ENCODE measurements at regions not wholly inside any gene's neighbourhood (a gene's known extent, or its start where the extent isn't known, plus 50 kb on each side); places are given as distances from the start of the nearest gene placed in this dataset.

- H3K4me1 ChIP-seq (ENCODE audit: control insufficient read depth in 2 of 2, insufficient read depth in 2 of 2, low read length in 1 of 2): no peaks in the 10 kb centered on the region
- no peaks in the 10 kb centered on the region for H3K27me3 ChIP-seq (ENCODE audit: control insufficient read depth in 1 of 2, insufficient read depth in 2 of 2, low read length in 2 of 2)
- H3K27ac ChIP-seq (ENCODE audit: low read depth in 2 of 2, low read length in 1 of 2): no peak overlapping the region
- H3K9me3 ChIP-seq (ENCODE audit: control insufficient read depth in 2 of 2, insufficient read depth in 1 of 2, low read depth in 1 of 2, low read length in 1 of 2): no peaks in the 10 kb centered on the region
- 64 to 74% methylated on average over 3 of the region's 3 CpGs for WGBS, 2 donors
- no peaks in the 10 kb centered on the region for H3K36me3 ChIP-seq (ENCODE audit: control insufficient read depth in 2 of 2, insufficient read depth in 2 of 2, low read length in 1 of 2)
- no peak overlapping the region for H3K4me3 ChIP-seq (ENCODE audit: low read depth in 1 of 2, low read length in 2 of 2)
Observed at GRCh38 chr6:168744861-168745260, 303.9 kb downstream of the SMOC2 start.

DNA sequence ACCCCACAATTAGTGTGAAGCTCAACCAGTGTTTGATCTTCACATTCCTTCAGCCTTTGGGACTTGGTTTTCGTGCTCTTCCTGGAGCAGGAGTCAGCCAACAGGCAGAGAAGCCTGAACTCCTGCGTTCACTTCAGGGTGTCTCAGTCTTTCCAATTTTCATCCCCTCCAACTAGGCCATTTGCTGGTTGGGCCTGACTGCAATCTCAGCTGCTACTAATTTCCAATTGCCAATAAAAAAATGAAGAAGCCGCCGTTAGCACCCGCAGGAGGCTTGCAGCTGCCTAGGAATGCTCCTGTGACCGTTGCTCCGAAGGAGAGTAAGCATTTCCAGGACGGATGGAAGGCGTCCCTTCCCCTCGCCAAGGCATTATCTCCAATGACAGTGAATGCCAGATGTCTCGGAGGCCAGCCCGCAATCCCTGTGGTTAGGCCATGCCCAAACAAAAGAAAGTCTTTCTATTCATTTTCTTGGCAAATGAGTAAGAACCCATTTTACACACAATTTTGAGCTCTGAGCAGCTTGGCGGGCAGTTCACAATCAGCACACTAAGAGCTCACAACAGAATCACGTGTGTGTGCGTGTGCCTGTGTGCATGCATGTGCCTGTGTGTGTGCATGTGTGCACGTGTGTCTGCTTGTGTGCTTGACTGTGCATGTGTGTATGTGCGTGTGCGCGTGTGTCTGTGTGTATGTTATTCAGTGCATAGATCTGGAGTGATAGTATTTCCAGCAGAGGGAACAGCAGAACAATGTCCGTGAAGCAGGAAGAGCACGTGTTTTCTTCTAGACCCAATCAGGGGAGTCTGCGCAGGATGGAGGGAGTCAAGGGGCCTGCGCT lies 301.2 kb downstream of the SMOC2 start:
- 85 to 86% methylated on average over 23 of the region's 23 CpGs for WGBS, 2 donors
- Histone ChIP-seq H3K36me3 (ENCODE audit: control insufficient read depth in 2 of 2, insufficient read depth in 2 of 2, low read length in 1 of 2) (no peaks in the 10 kb centered on the region), H3K27ac (ENCODE audit: low read depth in 2 of 2, low read length in 1 of 2) (no peak overlapping the region), H3K9me3 (ENCODE audit: control insufficient read depth in 2 of 2, insufficient read depth in 1 of 2, low read depth in 1 of 2, low read length in 1 of 2) (no peaks in the 10 kb centered on the region), H3K4me3 (ENCODE audit: low read depth in 1 of 2, low read length in 2 of 2) (no peak overlapping the region), H3K27me3 (ENCODE audit: control insufficient read depth in 1 of 2, insufficient read depth in 2 of 2, low read length in 2 of 2) (no peaks in the 10 kb centered on the region), H3K4me1 (ENCODE audit: control insufficient read depth in 2 of 2, insufficient read depth in 2 of 2, low read length in 1 of 2) (no peaks in the 10 kb centered on the region)

DNA sequence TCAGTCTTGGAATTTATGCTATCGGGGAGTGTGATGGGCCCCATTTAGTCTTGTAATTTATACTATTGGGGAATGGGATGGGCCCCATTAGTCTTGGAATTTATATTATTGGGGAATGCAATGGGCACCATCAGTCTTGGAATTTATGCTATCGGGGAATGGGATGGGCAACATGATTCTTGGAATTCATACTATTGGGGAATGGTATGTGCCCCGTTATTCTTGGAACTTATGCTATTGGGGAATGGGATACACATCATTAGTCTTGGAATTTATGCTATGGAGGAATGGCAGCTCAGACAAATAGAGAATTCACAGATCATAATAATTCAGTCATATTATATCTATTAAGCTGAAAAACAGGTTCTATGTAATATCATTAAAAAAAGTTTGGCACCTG lies 300.3 kb downstream of the SMOC2 start:
- Histone ChIP-seq H3K27ac (ENCODE audit: low read depth in 2 of 2, low read length in 1 of 2) (no peak overlapping the region), H3K9me3 (ENCODE audit: control insufficient read depth in 2 of 2, insufficient read depth in 1 of 2, low read depth in 1 of 2, low read length in 1 of 2) (no peaks in the 10 kb centered on the region), H3K27me3 (ENCODE audit: control insufficient read depth in 1 of 2, insufficient read depth in 2 of 2, low read length in 2 of 2) (no peaks in the 10 kb centered on the region), H3K4me3 (ENCODE audit: low read depth in 1 of 2, low read length in 2 of 2) (no peak overlapping the region), H3K4me1 (ENCODE audit: control insufficient read depth in 2 of 2, insufficient read depth in 2 of 2, low read length in 1 of 2) (no peaks in the 10 kb centered on the region), H3K36me3 (ENCODE audit: control insufficient read depth in 2 of 2, insufficient read depth in 2 of 2, low read length in 1 of 2) (no peaks in the 10 kb centered on the region)
- WGBS, 2 donors: 91 to 96% methylated on average over 3 of the region's 3 CpGs

DNA sequence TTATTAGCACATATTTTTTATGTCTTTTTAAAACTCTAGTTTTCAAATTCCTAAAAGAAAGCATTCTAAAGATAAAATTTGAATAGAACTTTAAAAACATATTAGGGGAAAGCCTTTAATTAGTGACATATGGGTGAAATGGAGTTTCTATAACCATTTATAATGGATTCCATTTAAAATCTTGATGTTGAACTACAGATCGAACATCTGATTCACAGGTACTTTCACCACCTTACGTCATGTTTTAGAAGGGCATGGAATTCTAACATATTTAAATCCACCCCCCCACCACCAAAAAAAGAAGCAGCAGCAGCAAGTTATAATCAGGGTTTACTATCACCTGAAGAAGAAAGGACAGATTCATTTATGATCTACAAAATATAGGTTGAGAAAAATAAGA lies 298.4 kb downstream of the SMOC2 start:
- no peak overlapping the region for H3K27ac ChIP-seq (ENCODE audit: low read depth in 2 of 2, low read length in 1 of 2)
- 97 to 100% methylated on average over 2 of the region's 2 CpGs for WGBS, 2 donors
- no peaks in the 10 kb centered on the region for H3K36me3 ChIP-seq (ENCODE audit: control insufficient read depth in 2 of 2, insufficient read depth in 2 of 2, low read length in 1 of 2)
- peaks cover 0 to 3% of the 10 kb centered on the region in 2 donors for H3K4me1 ChIP-seq (ENCODE audit: control insufficient read depth in 2 of 2, insufficient read depth in 2 of 2, low read length in 1 of 2)
- H3K27me3 ChIP-seq (ENCODE audit: control insufficient read depth in 1 of 2, insufficient read depth in 2 of 2, low read length in 2 of 2): no peaks in the 10 kb centered on the region
- no peak overlapping the region for H3K4me3 ChIP-seq (ENCODE audit: low read depth in 1 of 2, low read length in 2 of 2)
- H3K9me3 ChIP-seq (ENCODE audit: control insufficient read depth in 2 of 2, insufficient read depth in 1 of 2, low read depth in 1 of 2, low read length in 1 of 2): no peaks in the 10 kb centered on the region

DNA sequence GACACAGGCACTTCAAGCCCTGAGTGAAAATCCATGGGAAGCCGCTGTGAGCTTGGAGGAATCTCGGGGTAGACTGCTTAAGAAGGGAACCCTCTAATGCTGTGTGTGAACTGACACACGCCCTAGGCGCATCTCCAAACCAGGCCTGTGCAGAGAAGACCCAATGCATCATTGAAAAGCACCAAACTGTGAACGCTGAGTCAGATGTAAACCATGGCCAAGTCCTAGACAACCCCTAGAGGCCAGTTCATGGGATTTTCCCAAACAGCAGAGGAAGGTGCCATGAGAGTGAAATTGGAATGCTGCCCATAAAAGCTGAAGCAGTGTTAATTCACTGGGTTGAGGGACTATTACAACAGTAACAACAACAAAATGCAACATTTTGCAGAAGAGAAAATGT lies 296.5 kb downstream of the SMOC2 start:
- no peak overlapping the region for H3K27ac ChIP-seq (ENCODE audit: low read depth in 2 of 2, low read length in 1 of 2)
- WGBS, 2 donors: 58 to 64% methylated on average over 5 of the region's 5 CpGs
- H3K27me3 ChIP-seq (ENCODE audit: control insufficient read depth in 1 of 2, insufficient read depth in 2 of 2, low read length in 2 of 2): no peaks in the 10 kb centered on the region
- no peaks in the 10 kb centered on the region for H3K9me3 ChIP-seq (ENCODE audit: control insufficient read depth in 2 of 2, insufficient read depth in 1 of 2, low read depth in 1 of 2, low read length in 1 of 2)
- H3K4me3 ChIP-seq (ENCODE audit: low read depth in 1 of 2, low read length in 2 of 2): no peak overlapping the region
- peaks cover 0 to 4% of the 10 kb centered on the region in 2 donors for H3K4me1 ChIP-seq (ENCODE audit: control insufficient read depth in 2 of 2, insufficient read depth in 2 of 2, low read length in 1 of 2)
- no peaks in the 10 kb centered on the region for H3K36me3 ChIP-seq (ENCODE audit: control insufficient read depth in 2 of 2, insufficient read depth in 2 of 2, low read length in 1 of 2)

GRCh38 chr6:168737014-168737413 lies 296.0 kb downstream of the SMOC2 start:
- 72 to 81% methylated on average over 3 of the region's 3 CpGs for WGBS, 2 donors
- Histone ChIP-seq H3K4me1 (ENCODE audit: control insufficient read depth in 2 of 2, insufficient read depth in 2 of 2, low read length in 1 of 2) (peaks cover 0 to 4% of the 10 kb centered on the region in 2 donors), H3K9me3 (ENCODE audit: control insufficient read depth in 2 of 2, insufficient read depth in 1 of 2, low read depth in 1 of 2, low read length in 1 of 2) (no peaks in the 10 kb centered on the region), H3K27me3 (ENCODE audit: control insufficient read depth in 1 of 2, insufficient read depth in 2 of 2, low read length in 2 of 2) (no peaks in the 10 kb centered on the region), H3K4me3 (ENCODE audit: low read depth in 1 of 2, low read length in 2 of 2) (no peak overlapping the region), H3K36me3 (ENCODE audit: control insufficient read depth in 2 of 2, insufficient read depth in 2 of 2, low read length in 1 of 2) (no peaks in the 10 kb centered on the region), H3K27ac (ENCODE audit: low read depth in 2 of 2, low read length in 1 of 2) (no peak overlapping the region)

- H3K4me1 ChIP-seq (ENCODE audit: control insufficient read depth in 2 of 2, insufficient read depth in 2 of 2, low read length in 1 of 2): peaks cover 0 to 4% of the 10 kb centered on the region in 2 donors
- H3K9me3 ChIP-seq (ENCODE audit: control insufficient read depth in 2 of 2, insufficient read depth in 1 of 2, low read depth in 1 of 2, low read length in 1 of 2): no peaks in the 10 kb centered on the region
- H3K4me3 ChIP-seq (ENCODE audit: low read depth in 1 of 2, low read length in 2 of 2): no peak overlapping the region
- H3K27ac ChIP-seq (ENCODE audit: low read depth in 2 of 2, low read length in 1 of 2): no peak overlapping the region
- H3K27me3 ChIP-seq (ENCODE audit: control insufficient read depth in 1 of 2, insufficient read depth in 2 of 2, low read length in 2 of 2): no peaks in the 10 kb centered on the region
- no peaks in the 10 kb centered on the region for H3K36me3 ChIP-seq (ENCODE audit: control insufficient read depth in 2 of 2, insufficient read depth in 2 of 2, low read length in 1 of 2)
Observed at GRCh38 chr6:168736039-168736438, 295.1 kb downstream of the SMOC2 start.

DNA sequence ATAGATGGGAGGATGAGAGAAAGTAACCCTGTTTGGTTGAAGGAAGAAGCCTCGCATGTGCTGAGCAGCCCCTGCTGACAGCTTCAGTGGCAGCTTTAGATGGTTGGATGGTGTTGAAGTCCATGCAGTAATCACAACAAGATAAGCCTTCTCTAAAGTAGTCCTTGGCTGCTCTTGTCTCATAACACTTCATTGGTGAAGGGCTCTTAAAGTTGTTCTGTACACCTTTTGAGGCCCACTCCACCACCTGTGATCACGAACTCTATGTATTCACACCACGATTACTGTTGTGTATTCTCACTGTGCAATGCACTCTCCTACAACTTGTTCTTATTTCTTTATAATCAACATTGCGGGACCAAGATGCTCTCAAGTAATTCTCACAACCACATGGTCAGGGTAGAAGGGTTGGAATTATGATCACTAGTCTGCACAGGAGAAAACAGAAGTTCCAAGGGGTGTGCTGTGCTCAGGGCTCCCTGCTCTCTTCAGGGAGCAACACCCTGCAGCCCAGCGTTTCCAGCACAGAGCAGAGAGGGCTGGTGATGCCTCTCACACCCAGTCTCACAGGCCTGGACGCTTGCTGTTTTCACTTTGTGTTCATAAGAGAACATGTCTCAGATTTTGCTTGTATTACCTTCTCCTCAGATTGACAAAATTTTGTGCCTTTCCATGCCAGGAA lies 294.4 kb downstream of the SMOC2 start:
- no peaks in the 10 kb centered on the region for H3K27me3 ChIP-seq (ENCODE audit: control insufficient read depth in 1 of 2, insufficient read depth in 2 of 2, low read length in 2 of 2)
- 83 to 88% methylated on average over 6 of the region's 6 CpGs for WGBS, 2 donors
- no peaks in the 10 kb centered on the region for H3K36me3 ChIP-seq (ENCODE audit: control insufficient read depth in 2 of 2, insufficient read depth in 2 of 2, low read length in 1 of 2)
- H3K4me1 ChIP-seq (ENCODE audit: control insufficient read depth in 2 of 2, insufficient read depth in 2 of 2, low read length in 1 of 2): peaks cover 0 to 4% of the 10 kb centered on the region in 2 donors
- no peak overlapping the region for H3K27ac ChIP-seq (ENCODE audit: low read depth in 2 of 2, low read length in 1 of 2)
- H3K4me3 ChIP-seq (ENCODE audit: low read depth in 1 of 2, low read length in 2 of 2): no peak overlapping the region
- no peaks in the 10 kb centered on the region for H3K9me3 ChIP-seq (ENCODE audit: control insufficient read depth in 2 of 2, insufficient read depth in 1 of 2, low read depth in 1 of 2, low read length in 1 of 2)

DNA sequence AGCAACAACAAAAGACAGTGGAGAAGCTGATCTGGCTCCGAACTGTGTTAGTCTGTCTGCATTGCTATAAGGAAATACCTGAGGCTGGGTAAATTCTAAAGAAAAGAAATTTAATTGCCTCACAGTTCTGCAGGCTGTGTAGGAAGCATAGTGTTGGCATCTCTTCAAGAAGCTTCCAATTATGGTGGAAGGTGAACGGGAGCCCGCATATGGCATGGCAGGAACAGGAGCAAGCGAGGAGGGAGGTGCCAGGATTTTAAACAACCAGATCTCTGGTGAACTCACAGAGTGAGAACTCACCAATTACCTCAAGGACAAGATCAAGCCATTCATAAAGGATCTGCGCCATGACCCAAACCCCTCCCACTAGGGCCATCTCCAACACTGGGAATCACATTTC lies 293.5 kb downstream of the SMOC2 start:
- H3K4me1 ChIP-seq (ENCODE audit: control insufficient read depth in 2 of 2, insufficient read depth in 2 of 2, low read length in 1 of 2): peaks cover 0 to 4% of the 10 kb centered on the region in 2 donors
- H3K4me3 ChIP-seq (ENCODE audit: low read depth in 1 of 2, low read length in 2 of 2): no peak overlapping the region
- WGBS, 2 donors: 64 to 68% methylated on average over 5 of the region's 5 CpGs

DNA sequence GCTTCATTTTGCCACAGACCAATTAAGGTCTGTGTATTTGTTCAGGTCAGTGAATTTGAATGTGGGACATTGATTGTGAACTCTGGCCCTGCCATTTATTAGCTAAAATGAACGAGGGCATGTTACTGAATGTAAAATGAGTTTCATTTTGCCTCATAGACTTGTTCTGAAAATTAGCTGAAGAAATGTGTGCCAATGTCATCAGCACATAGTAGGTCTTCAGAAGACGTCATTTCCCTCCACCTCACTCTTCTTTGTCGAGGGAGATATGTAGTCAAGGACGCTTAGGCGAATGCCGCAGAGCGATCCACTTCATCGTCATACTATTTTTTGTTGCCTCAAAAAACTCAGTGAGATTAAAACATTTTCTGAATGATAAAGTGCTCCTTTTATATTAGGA lies 291.7 kb downstream of the SMOC2 start:
- Histone ChIP-seq H3K27ac (ENCODE audit: low read depth in 2 of 2, low read length in 1 of 2) (no peak overlapping the region), H3K4me3 (ENCODE audit: low read depth in 1 of 2, low read length in 2 of 2) (no peak overlapping the region), H3K27me3 (ENCODE audit: control insufficient read depth in 1 of 2, insufficient read depth in 2 of 2, low read length in 2 of 2) (no peaks in the 10 kb centered on the region), H3K4me1 (ENCODE audit: control insufficient read depth in 2 of 2, insufficient read depth in 2 of 2, low read length in 1 of 2) (peaks cover 0 to 4% of the 10 kb centered on the region in 2 donors), H3K9me3 (ENCODE audit: control insufficient read depth in 2 of 2, insufficient read depth in 1 of 2, low read depth in 1 of 2, low read length in 1 of 2) (no peaks in the 10 kb centered on the region), H3K36me3 (ENCODE audit: control insufficient read depth in 2 of 2, insufficient read depth in 2 of 2, low read length in 1 of 2) (no peaks in the 10 kb centered on the region)
- WGBS, 2 donors: 77 to 81% methylated on average over 8 of the region's 8 CpGs

More for the DNA sequence above, 293.5 kb downstream of the SMOC2 start:
- Histone ChIP-seq H3K36me3 (ENCODE audit: control insufficient read depth in 2 of 2, insufficient read depth in 2 of 2, low read length in 1 of 2) (no peaks in the 10 kb centered on the region), H3K27ac (ENCODE audit: low read depth in 2 of 2, low read length in 1 of 2) (no peak overlapping the region), H3K27me3 (ENCODE audit: control insufficient read depth in 1 of 2, insufficient read depth in 2 of 2, low read length in 2 of 2) (no peaks in the 10 kb centered on the region), H3K9me3 (ENCODE audit: control insufficient read depth in 2 of 2, insufficient read depth in 1 of 2, low read depth in 1 of 2, low read length in 1 of 2) (no peaks in the 10 kb centered on the region)

Measured in esophagus (tissue), 2 donors.